ENCODE measurements at regions not wholly inside any gene's neighbourhood (a gene's known extent, or its start where the extent isn't known, plus 50 kb on each side); places are given as distances from the start of the nearest gene placed in this dataset.
"Not testable (repeated sequence)": the region's sequence is repeated elsewhere in the genome, so short reads cannot be mapped to it uniquely, and the experiment has no call there.

GRCh38 chr6:157753801-157754200, 69.2 kb upstream of the SNX9 start:
- H3K14ac ChIP-seq (ENCODE audit: insufficient read length); H2BK15ac ChIP-seq (ENCODE audit: low read length); H3K56ac ChIP-seq (replicated peaks; ENCODE audit: insufficient read length, low read depth, low read length); H3K9ac ChIP-seq (replicated peaks in 1 of 4; ENCODE audit: extremely low read depth in 1 of 4, low read depth in 3 of 4, low read length in 3 of 4); H3K36me3 ChIP-seq (ENCODE audit: control insufficient read depth in 2 of 4, insufficient read depth in 4 of 4, low read length in 3 of 4); H4K8ac ChIP-seq (ENCODE audit: extremely low read depth, insufficient read depth, low read length); POLR2A ChIA-PET (ENCODE audit: partially characterized antibody); H4K5ac ChIP-seq (ENCODE audit: insufficient read length, low read depth, low read length); H4K91ac ChIP-seq (replicated peaks; ENCODE audit: insufficient read length, low read length); H3K23ac ChIP-seq (ENCODE audit: insufficient read length); H3K4me1 ChIP-seq (replicated peaks in 1 of 4; ENCODE audit: control insufficient read depth in 3 of 4, insufficient read depth in 4 of 4, low read length in 3 of 4); H3K23me2 ChIP-seq (ENCODE audit: low read depth, low read length); DNase-seq (ENCODE audit: low read depth in 1 of 2, low spot score in 2 of 2); H3K4ac ChIP-seq (replicated peaks; ENCODE audit: insufficient read length, low read depth, low read length); H3K18ac ChIP-seq (ENCODE audit: extremely low read depth, low read length); H3K27ac ChIP-seq (ENCODE audit: low read depth, low read length); H2AFZ ChIP-seq (ENCODE audit: low read length); H3K79me2 ChIP-seq (ENCODE audit: control insufficient read depth in 1 of 2, insufficient read depth in 2 of 2, low read length in 2 of 2); H4K20me1 ChIP-seq (replicated peaks in 1 of 2; ENCODE audit: control insufficient read depth in 1 of 2, insufficient read depth in 2 of 2, low read length in 2 of 2); H3K4me2 ChIP-seq (ENCODE audit: insufficient read depth in 1 of 2, low read depth in 2 of 2, low read length in 2 of 2); H3K27me3 ChIP-seq (replicated peaks in 1 of 4; ENCODE audit: control insufficient read depth in 3 of 4, extremely low read depth in 1 of 4, insufficient read depth in 3 of 4, low read length in 3 of 4); H3K9me3 ChIP-seq (ENCODE audit: insufficient read depth in 2 of 2, low read depth in 1 of 2, low read length in 1 of 2); FAIRE-seq; H2AK5ac ChIP-seq (ENCODE audit: low read depth, low read length); H3K4me3 ChIP-seq (ENCODE audit: extremely low read depth in 1 of 4, insufficient read depth in 2 of 4, low read depth in 3 of 4, low read length in 4 of 4); H3K79me1 ChIP-seq (ENCODE audit: low read depth, low read length): not testable (repeated sequence)
- Histone ChIP-seq H2BK120ac (replicated peaks; ENCODE audit: low read depth, low read length) (peak overlapping the region; percentile 61), H2BK20ac (ENCODE audit: low read length) (peak overlapping the region; percentile 91; the same call in 1 of the 2 replicates), H2BK5ac (ENCODE audit: low read depth, low read length) (peak overlapping the region; percentile 53; the same call in 1 of the 2 replicates), H2BK12ac (ENCODE audit: low read depth, low read length) (0 out of 2 replicates have a peak overlapping the region, but pooled peaks have one; percentile 51)
- WGBS, 2 experiments (ENCODE audit: extremely low coverage in 1 of 2, insufficient coverage in 1 of 2, insufficient read length in 1 of 2, insufficient replicate concordance in 2 of 2, low coverage in 1 of 2, low lambda C conversion rate in 2 of 2, missing lambda C conversion rate in 1 of 2), result 80% methylated on average over 4 of the region's 4 CpGs; no CpG with 5 or more reads in 1 of the 2 experiments
- CTCF ChIA-PET (ENCODE audit: partially characterized antibody), result interaction anchor here (0.7 to 6.5 kb wide), 7 partner anchors 9 to 319 kb away, joined by 3 to 54 read pairs (median 4); no protein-coding TSS in a partner anchor
